Right lobe of liver (tissue), 6 donors: ENCODE measurements at regions not wholly inside any gene's neighbourhood (a gene's known extent, or its start where the extent isn't known, plus 50 kb on each side); places are given as distances from the start of the nearest gene placed in this dataset.

Source experiments
- ATAC-seq, 4 donors: fragments of 200-7000 bp; cut with Tn5 transposase; one replicate each; pipeline ENCODE4 v1.9.1; 2020; ENCODE audit warnings: mild to moderate bottlenecking in 4 of 4, moderate library complexity in 4 of 4
- DNase-seq, 3 donors: peaks; one replicate each; pipeline ENCODE4 v3.0.0-alpha.2; 2020
- H3K27ac ChIP-seq, 3 donors: fragments of 200-600 bp; one replicate each; pipeline ENCODE4 v1.8.0; 2022
- H3K27me3 ChIP-seq, 2 donors: fragments of 200-600 bp; one replicate each; pipeline ENCODE4 v1.8.0; 2022
- H3K36me3 ChIP-seq, 4 donors: fragments of 200-600 bp; sonication (generic) in 1 of 4; one replicate each; pipeline versions ENCODE4 v1.5.1 to v1.8.0; 2017 to 2022; ENCODE audit warnings: control low read depth in 1 of 4
- H3K4me1 ChIP-seq, 4 donors: fragments of 200-600 bp; sonication (generic) in 1 of 4; one replicate each; pipeline versions ENCODE4 v1.5.1 to v1.8.0; 2017 to 2022; ENCODE audit warnings: control low read depth in 1 of 4
- H3K4me3 ChIP-seq, 3 donors: fragments of 200-600 bp; one replicate each; pipeline ENCODE4 v1.8.0; 2022
- H3K9me3 ChIP-seq, 4 donors: fragments of 200-600 bp; sonication (generic) in 1 of 4; one replicate each; pipeline versions ENCODE4 v1.5.1 to v1.8.0; 2017 to 2022; ENCODE audit warnings: control low read depth in 1 of 4
- CTCF ChIP-seq, 4 donors: fragments of 200-600 bp in 3 of 4; fragments of 450-650 bp in 1 of 4; IDR thresholded peaks; one replicate each; pipeline versions ENCODE4 v1.5.1 to v1.8.0; 2016 to 2022; ENCODE audit warnings: antibody characterized with exemption in 4 of 4, mild to moderate bottlenecking in 2 of 4
- POLR2A ChIP-seq: fragments of 450-650 bp; IDR thresholded peaks from one replicate; pipeline ENCODE4 v1.6.1; 2017; ENCODE audit warnings: antibody characterized with exemption, mild to moderate bottlenecking
- WGBS: methylation state at CpG from one replicate; pipeline ENCODE4 v1.1.6; 2018; ENCODE audit warnings: low coverage, low lambda C conversion rate; ENCODE audit not compliant: insufficient coverage; ENCODE audit errors: missing lambda C conversion rate; 5-methylcytosine and 5-hydroxymethylcytosine counted together
- intact Hi-C, 2 donors: fragments of 100-400 bp; cut with DNase I; formaldehyde crosslinking; loops; one replicate each; pipeline versions ENCODE4 v1.11.2 to v1.14.1; 2022
- donor health status: DM: no; HTN: yes; CAD: no.
- donor health status: DM: no; HTN: no; CAD: no.
- donor health status: DM: no; HTN: no; CAD: no.
- donor health status: DM: no; HTN: yes; CAD: no.
- donor health status: DM: no; HTN: yes; CAD: no.

DNA sequence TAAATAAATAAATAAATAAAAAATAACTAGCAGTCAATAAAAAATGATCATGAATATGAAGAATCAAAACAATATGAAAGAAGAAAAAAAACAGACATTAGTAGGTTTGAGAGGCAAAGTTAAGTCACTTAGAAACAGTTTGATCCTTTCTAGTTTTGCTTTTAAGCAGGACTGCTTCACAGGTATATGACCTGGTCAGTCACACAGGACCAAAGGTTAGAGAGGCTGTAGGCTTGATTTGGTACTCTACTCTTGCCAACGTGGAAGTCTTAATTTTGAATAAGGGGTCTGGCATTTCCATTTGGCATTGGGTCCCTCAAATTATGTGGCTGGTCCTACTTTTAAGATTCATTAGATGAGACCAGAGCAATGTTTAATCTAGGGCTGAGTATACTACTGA, 441.7 kb upstream of the NECTIN3 start:
- no peak overlapping the region for H3K27ac ChIP-seq

DNA sequence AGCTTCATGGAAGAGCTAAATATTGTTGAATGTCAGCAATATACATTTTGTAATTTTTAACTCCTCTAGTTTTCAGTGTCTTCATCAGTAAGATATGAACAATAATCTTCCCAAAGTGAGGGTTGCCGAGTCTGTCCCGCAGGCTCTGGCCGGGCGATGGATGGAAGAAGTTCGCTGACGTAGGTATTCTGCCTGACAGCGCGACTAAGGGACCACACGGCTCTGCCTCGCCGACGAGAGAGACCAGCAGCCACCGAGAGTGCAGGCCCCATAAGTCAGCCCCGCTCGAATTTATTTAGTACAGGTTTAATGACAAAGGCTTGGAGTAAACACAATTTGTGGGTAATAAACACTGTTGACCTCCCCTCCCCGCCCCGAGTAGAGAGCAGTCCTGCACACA, 427.4 kb upstream of the NECTIN3 start:
- ATAC-seq (no peak), DNase-seq (no peak)
- TF ChIP-seq POLR2A (no peak), CTCF (IDR thresholded peaks at IDR 0.05) (no peak)
- intact Hi-C loops, result no loop called here
- no peak overlapping the region for H3K27ac ChIP-seq
- no peak overlapping the region for H3K4me3 ChIP-seq
- WGBS, result 80% methylated on average over 6 of the region's 17 CpGs
- H3K36me3 ChIP-seq, result no peaks in the 10 kb centered on the region
- H3K9me3 ChIP-seq, result no peaks in the 10 kb centered on the region
- H3K27me3 ChIP-seq, result no peaks in the 10 kb centered on the region
- H3K4me1 ChIP-seq, result no peaks in the 10 kb centered on the region

More for the DNA sequence above, 441.7 kb upstream of the NECTIN3 start:
- 33% methylated on average over 1 of the region's 1 CpG for WGBS
- Histone ChIP-seq H3K36me3 (no peaks in the 10 kb centered on the region), H3K4me1 (peaks cover 0 to 7% (median 0%) of the 10 kb centered on the region in 4 donors), H3K4me3 (no peak overlapping the region), H3K9me3 (no peaks in the 10 kb centered on the region), H3K27me3 (no peaks in the 10 kb centered on the region)
- TF ChIP-seq POLR2A (no peak), CTCF (IDR thresholded peaks at IDR 0.05) (no peak)
- intact Hi-C loops, result no loop called here
- no peak for DNase-seq
- ATAC-seq, result peak; percentile 50 to 77 (median 67)

GRCh38 chr3:110646055-110646454, 425.6 kb upstream of the NECTIN3 start:
- WGBS, result 42% methylated on average over 1 of the region's 1 CpG
- ATAC-seq, result no peak

GRCh38 chr3:110646496-110646895, 425.1 kb upstream of the NECTIN3 start:
- intact Hi-C loops, result no loop called here
- no peaks in the 10 kb centered on the region for H3K36me3 ChIP-seq
- H3K27me3 ChIP-seq, result no peaks in the 10 kb centered on the region
- DNase-seq, result no peak
- ATAC-seq, result no peak
- no peak overlapping the region for H3K4me3 ChIP-seq
- no peak overlapping the region for H3K27ac ChIP-seq
- TF ChIP-seq POLR2A (no peak), CTCF (IDR thresholded peaks at IDR 0.05) (no peak)
- no peaks in the 10 kb centered on the region for H3K9me3 ChIP-seq
- no peaks in the 10 kb centered on the region for H3K4me1 ChIP-seq

More at GRCh38 chr3:110646055-110646454, 425.6 kb upstream of the NECTIN3 start:
- H3K27ac ChIP-seq, result no peak overlapping the region
- no peak for TF ChIP-seq POLR2A
- no peak for TF ChIP-seq CTCF (IDR thresholded peaks at IDR 0.05)
- intact Hi-C loops, result no loop called here
- no peaks in the 10 kb centered on the region for H3K36me3 ChIP-seq
- H3K4me3 ChIP-seq, result no peak overlapping the region
- no peaks in the 10 kb centered on the region for H3K4me1 ChIP-seq
- DNase-seq, result no peak
- H3K9me3 ChIP-seq, result no peaks in the 10 kb centered on the region
- no peaks in the 10 kb centered on the region for H3K27me3 ChIP-seq

- Histone ChIP-seq H3K4me3 (no peak overlapping the region), H3K27me3 (no peaks in the 10 kb centered on the region), H3K9me3 (no peaks in the 10 kb centered on the region), H3K4me1 (no peaks in the 10 kb centered on the region), H3K36me3 (no peaks in the 10 kb centered on the region), H3K27ac (no peak overlapping the region)
- DNase-seq (no peak), ATAC-seq (no peak)
- 33% methylated on average over 2 of the region's 2 CpGs for WGBS
- intact Hi-C loops, result no loop called here
- no peak for TF ChIP-seq CTCF (IDR thresholded peaks at IDR 0.05)
- TF ChIP-seq POLR2A, result no peak
These were observed 424.0 kb upstream of the NECTIN3 start for GRCh38 chr3:110647586-110647985.
